GM12873 (cell line): ENCODE measurements at regions not wholly inside any gene's neighbourhood (a gene's known extent, or its start where the extent isn't known, plus 50 kb on each side); places are given as distances from the start of the nearest gene placed in this dataset.

ENCODE experiments used
- CTCF ChIP-seq: IDR thresholded peaks from 2 replicates; pipeline ENCODE4 v1.5.1; 2012; ENCODE audit warnings: low read depth, mild to moderate bottlenecking, moderate library complexity, low read length, control low read depth; ENCODE audit not compliant: insufficient read depth; ENCODE audit errors: missing control alignments

- no peak for TF ChIP-seq CTCF
Measured at GRCh38 chr9:31585158-31585557, 799.3 kb upstream of the ACO1 start.

- no peak for TF ChIP-seq CTCF
Measured at GRCh38 chr9:31587146-31587545, 797.3 kb upstream of the ACO1 start.

GRCh38 chr9:31588006-31588405 is 796.4 kb upstream of the ACO1 start:
- no peak for TF ChIP-seq CTCF

GRCh38 chr9:31588756-31589155 is 795.7 kb upstream of the ACO1 start:
- TF ChIP-seq CTCF, result no peak

GRCh38 chr9:31590091-31590490 is 794.4 kb upstream of the ACO1 start:
- no peak for TF ChIP-seq CTCF

- TF ChIP-seq CTCF, result no peak
Measured at GRCh38 chr9:31597977-31598376, 786.5 kb upstream of the ACO1 start.

- TF ChIP-seq CTCF, result no peak
Measured at GRCh38 chr9:31601666-31602065, 782.8 kb upstream of the ACO1 start.
